ENCODE measurements at regions not wholly inside any gene's neighbourhood (a gene's known extent, or its start where the extent isn't known, plus 50 kb on each side); places are given as distances from the start of the nearest gene placed in this dataset.
"Not testable (repeated sequence)": the region's sequence is repeated elsewhere in the genome, so short reads cannot be mapped to it uniquely, and the experiment has no call there.

DNA sequence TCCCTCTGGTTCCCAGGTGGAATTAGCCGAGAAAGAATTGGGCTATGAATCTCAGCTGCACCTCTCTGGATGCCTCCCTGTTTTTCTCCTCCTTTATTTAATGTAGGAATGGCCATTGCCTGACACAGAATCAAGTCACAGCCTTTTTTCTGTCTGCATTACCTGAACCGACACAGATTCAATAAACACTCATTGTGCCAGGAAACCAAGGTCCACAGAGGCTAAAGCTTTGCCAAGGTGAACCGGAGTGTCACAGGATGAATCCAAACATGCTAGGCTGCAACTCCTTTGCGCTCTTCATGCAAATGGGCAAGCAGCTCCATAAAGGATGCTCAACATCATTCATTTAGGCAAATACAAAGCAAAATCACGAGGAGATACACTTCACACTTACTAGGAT, 199.8 kb upstream of the AGTR2 start:
- H3K4me3 ChIP-seq (ENCODE audit: low read depth, low read length) = no peak overlapping the region
- in situ Hi-C loops (cut with HindIII; ENCODE audit: low sequenced_read_pairs) = no loop called here
- no peak for DNase-seq (ENCODE audit: low read depth)
- TF ChIP-seq, protein P1, sequence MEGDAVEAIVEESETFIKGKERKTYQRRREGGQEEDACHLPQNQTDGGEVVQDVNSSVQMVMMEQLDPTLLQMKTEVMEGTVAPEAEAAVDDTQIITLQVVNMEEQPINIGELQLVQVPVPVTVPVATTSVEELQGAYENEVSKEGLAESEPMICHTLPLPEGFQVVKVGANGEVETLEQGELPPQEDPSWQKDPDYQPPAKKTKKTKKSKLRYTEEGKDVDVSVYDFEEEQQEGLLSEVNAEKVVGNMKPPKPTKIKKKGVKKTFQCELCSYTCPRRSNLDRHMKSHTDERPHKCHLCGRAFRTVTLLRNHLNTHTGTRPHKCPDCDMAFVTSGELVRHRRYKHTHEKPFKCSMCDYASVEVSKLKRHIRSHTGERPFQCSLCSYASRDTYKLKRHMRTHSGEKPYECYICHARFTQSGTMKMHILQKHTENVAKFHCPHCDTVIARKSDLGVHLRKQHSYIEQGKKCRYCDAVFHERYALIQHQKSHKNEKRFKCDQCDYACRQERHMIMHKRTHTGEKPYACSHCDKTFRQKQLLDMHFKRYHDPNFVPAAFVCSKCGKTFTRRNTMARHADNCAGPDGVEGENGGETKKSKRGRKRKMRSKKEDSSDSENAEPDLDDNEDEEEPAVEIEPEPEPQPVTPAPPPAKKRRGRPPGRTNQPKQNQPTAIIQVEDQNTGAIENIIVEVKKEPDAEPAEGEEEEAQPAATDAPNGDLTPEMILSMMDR (IDR thresholded peaks at IDR 0.05; ENCODE audit: low read depth, low read length, missing control alignments) = no peak

DNA sequence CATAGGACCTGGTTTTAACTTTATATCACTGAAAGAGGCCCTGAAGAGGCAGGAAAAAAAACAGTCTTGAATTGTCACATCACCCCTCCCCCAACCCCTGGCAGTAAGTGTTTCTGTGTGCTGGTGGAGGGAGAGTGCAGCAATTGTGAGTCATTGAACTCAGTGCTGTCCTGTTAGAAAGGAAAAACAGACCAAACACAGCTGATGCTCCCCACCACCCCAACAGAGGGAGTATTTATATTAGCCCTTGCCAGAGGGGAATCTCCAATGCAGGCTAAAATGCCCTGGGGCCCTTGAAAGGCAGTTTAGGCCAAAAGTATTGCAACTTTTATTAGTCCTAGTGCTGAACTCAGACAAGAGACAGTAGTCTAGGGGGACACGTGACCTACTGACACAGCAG, 197.8 kb upstream of the AGTR2 start:
- in situ Hi-C loops (cut with HindIII; ENCODE audit: low sequenced_read_pairs) = no loop called here
- H3K4me3 ChIP-seq (ENCODE audit: low read depth, low read length) = no peak overlapping the region
- TF ChIP-seq, protein P1 (IDR thresholded peaks at IDR 0.05; ENCODE audit: low read depth, low read length, missing control alignments) = no peak
- no peak for DNase-seq (ENCODE audit: low read depth)

DNA sequence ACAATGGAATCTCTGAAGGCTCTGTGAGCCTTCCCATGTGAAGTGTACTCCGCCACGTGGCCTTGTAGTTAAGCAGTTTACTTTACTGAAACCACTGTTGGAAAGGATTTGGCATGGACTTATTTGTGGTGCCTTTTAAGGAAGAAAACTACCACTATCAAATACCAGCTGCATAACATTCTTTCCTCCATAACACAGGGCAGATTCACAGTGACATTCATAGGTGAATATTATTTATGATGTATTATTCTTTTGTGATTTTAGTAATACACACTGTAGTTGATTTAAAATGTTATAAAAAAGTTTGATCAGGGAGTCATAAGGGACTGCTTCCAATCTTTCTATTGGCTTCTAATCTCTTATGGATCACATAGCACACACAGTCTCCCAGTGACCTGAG, 192.5 kb upstream of the AGTR2 start:
- in situ Hi-C loops (cut with HindIII; ENCODE audit: low sequenced_read_pairs) = no loop called here
- H3K4me3 ChIP-seq (ENCODE audit: low read depth, low read length) = no peak overlapping the region
- TF ChIP-seq, protein P1 (IDR thresholded peaks at IDR 0.05; ENCODE audit: low read depth, low read length, missing control alignments) = no peak
- no peak for DNase-seq (ENCODE audit: low read depth)

DNA sequence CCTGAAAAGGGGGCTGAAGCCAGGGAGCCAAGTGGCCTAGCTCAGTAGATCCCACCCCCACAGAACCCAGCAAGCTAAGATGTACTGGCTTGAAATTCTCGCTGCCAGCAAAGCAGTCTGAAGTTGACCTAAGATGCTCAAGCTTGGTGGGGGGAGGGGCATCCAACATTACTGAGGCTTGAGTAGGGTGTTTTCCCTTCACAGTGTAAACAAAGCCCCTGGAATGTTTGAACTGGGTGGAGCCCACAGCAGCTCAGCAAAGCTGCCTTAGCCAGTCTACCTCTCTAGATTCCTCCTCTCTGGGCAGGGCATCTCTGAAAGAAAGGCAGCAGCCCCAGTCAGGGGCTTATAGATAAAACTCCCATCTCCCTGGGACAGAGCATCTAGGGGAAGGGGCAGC, 187.4 kb upstream of the AGTR2 start:
- in situ Hi-C loops (cut with HindIII; ENCODE audit: low sequenced_read_pairs); DNase-seq (ENCODE audit: low read depth): not testable (repeated sequence)

DNA sequence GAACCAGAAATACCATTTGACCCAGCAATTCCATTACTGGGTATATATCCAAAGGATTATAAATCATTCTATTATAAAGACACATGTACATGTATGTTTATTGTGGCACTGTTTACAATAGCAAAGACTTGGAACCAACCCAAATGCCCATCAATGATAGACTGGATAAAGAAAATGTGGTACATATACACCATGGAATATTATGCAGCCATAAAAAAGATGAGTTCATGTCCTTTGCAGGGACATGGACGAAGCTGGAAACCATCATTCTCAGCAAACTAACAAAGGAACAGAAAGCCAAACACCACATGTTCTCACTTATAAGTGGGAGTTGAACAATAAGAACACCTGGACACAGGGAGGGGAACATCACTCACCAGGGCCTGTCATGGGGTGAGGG, 183.1 kb upstream of the AGTR2 start:
- in situ Hi-C loops (cut with HindIII; ENCODE audit: low sequenced_read_pairs); H3K4me3 ChIP-seq (ENCODE audit: low read depth, low read length); DNase-seq (ENCODE audit: low read depth): not testable (repeated sequence)

More for the DNA sequence above, 187.4 kb upstream of the AGTR2 start:
- not testable (repeated sequence) for H3K4me3 ChIP-seq (ENCODE audit: low read depth, low read length)

DNA sequence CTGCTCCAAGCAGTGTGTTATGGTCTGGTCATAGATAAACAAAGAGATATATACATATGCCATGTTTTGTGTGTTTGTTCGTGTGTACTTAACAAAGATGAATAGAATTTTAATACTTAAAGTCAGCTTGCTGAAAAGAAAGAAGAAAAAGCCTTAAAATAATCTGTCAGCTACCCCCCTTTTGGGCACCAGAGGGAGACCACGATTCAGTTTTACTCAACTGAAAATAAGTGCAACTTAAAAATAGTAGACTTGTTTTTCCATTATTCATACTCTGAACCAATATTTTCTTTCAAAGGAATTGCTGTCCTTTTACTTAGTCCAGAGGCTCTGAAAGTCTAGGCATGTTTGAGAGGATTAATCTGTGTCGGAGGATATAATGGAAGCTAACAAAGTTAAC, 181.7 kb upstream of the AGTR2 start:
- H3K4me3 ChIP-seq (ENCODE audit: low read depth, low read length) = no peak overlapping the region
- in situ Hi-C loops (cut with HindIII; ENCODE audit: low sequenced_read_pairs) = no loop called here
- TF ChIP-seq, protein P1 (IDR thresholded peaks at IDR 0.05; ENCODE audit: low read depth, low read length, missing control alignments) = no peak
- DNase-seq (ENCODE audit: low read depth) = no peak

DNA sequence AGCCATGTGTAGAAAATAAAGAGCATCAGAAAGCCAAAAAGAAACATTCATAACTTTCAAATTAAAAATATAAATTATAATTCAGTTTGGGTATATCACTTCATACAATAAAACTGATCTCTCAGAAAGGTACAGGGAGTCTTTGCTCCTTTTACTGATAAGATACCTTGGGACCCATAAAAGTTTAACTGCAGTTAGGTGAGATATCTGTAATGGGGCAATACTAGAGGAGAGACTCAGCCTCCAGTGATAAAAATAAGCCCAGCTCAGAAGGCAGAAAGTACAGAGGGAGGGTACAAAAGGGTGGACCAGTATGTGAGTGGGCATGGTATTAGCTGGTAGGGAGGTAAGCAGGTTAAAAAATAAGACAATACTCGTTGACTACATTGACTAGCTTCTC, 180.9 kb upstream of the AGTR2 start:
- TF ChIP-seq, protein P1 (IDR thresholded peaks at IDR 0.05; ENCODE audit: low read depth, low read length, missing control alignments) = no peak

DNA sequence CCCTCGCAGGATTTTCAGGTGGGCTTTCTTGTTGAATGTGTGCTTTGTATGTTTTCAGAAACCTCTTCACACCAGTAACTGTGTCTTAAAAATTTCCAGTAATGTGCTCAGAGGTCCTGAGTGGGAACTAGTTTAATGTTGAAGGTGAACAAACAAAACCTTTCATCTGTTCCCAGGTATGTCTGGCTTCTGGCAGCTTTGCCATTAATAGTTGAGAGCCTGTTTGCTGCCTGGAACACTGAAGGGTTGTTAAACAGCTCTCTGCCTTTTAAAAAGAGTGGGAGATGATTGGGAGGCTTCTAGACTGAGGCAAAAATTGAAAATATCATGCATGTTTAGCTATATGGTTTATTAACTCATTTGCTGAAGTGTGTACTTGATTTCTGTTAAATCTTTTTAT, 161.2 kb upstream of the AGTR2 start:
- no peak overlapping the region for H3K4me3 ChIP-seq (ENCODE audit: low read depth, low read length)
- in situ Hi-C loops (cut with HindIII; ENCODE audit: low sequenced_read_pairs) = no loop called here
- no peak for DNase-seq (ENCODE audit: low read depth)
- TF ChIP-seq, protein P1 (IDR thresholded peaks at IDR 0.05; ENCODE audit: low read depth, low read length, missing control alignments) = no peak

More for the DNA sequence above, 180.9 kb upstream of the AGTR2 start:
- no peak overlapping the region for H3K4me3 ChIP-seq (ENCODE audit: low read depth, low read length)
- DNase-seq (ENCODE audit: low read depth) = no peak
- in situ Hi-C loops (cut with HindIII; ENCODE audit: low sequenced_read_pairs) = no loop called here
